IMR-90 (cell line): ENCODE measurements at regions not wholly inside any gene's neighbourhood (a gene's known extent, or its start where the extent isn't known, plus 50 kb on each side); places are given as distances from the start of the nearest gene placed in this dataset.

ENCODE experiments used
- ATAC-seq: fragments of 200-7000 bp; cut with Tn5 transposase; 2 replicates; pipeline ENCODE4 v1.9.1; 2020; ENCODE audit warnings: low read depth, mild to moderate bottlenecking, moderate library complexity
- BruUV-seq: library from RNA; stranded (reverse); fragments of 400-500 nt; replicated peaks from 2 replicates; lab custom pipeline; 2021; lab: Mats Ljungman, UMichigan
- CTCF ChIA-PET: fragments of 300-600 bp; formaldehyde crosslinking; extraction: SDS; loops from one replicate; lab custom pipeline; 2021; ENCODE audit warnings: antibody characterized with exemption; lab: Yijun Ruan, JAX
- POLR2A ChIA-PET: fragments of 300-600 bp; sonication (Branson Sonifier 250); formaldehyde crosslinking; loops from one replicate; lab custom pipeline; 2022; ENCODE audit warnings: antibody characterized with exemption; ENCODE audit not compliant: unreplicated experiment; lab: Charles Lee
- DNase-seq: peaks from one replicate; pipeline ENCODE4 v3.0.0; 2013
- H2AFZ ChIP-seq: replicated peaks from 2 replicates; pipeline ENCODE3; 2013; ENCODE audit warnings: low read length, mild to moderate bottlenecking; ENCODE audit not compliant: poor library complexity
- H2AK5ac ChIP-seq: 2 replicates; pipeline ENCODE4 v1.6.1; 2013; ENCODE audit warnings: low read depth, low read length, inconsistent platforms
- H2AK9ac ChIP-seq: replicated peaks from 2 replicates; pipeline ENCODE3; 2013; ENCODE audit warnings: mild to moderate bottlenecking, low read depth, low read length, moderate library complexity; ENCODE audit not compliant: poor library complexity
- H2BK120ac ChIP-seq: 2 replicates; pipeline ENCODE4 v1.6.1; 2013; ENCODE audit warnings: low read depth, low read length, inconsistent platforms
- H2BK15ac ChIP-seq: 3 replicates; pipeline ENCODE4 v1.6.1; 2013; ENCODE audit warnings: low read depth, low read length, inconsistent platforms
- H2BK20ac ChIP-seq: 2 replicates; pipeline ENCODE4 v1.6.1; 2013; ENCODE audit warnings: low read depth, mild to moderate bottlenecking, inconsistent platforms, low read length, moderate library complexity
- H2BK5ac ChIP-seq: 2 replicates; pipeline ENCODE4 v1.6.1; 2013; ENCODE audit warnings: mild to moderate bottlenecking, low read depth, low read length, inconsistent platforms; ENCODE audit not compliant: poor library complexity, severe bottlenecking
- H3K14ac ChIP-seq: replicated peaks from 2 replicates; pipeline ENCODE4 v1.6.1; 2013; ENCODE audit warnings: low read depth, low read length, inconsistent platforms
- H3K18ac ChIP-seq: 2 replicates; pipeline ENCODE4 v1.6.1; 2013; ENCODE audit warnings: low read depth, low read length, control low read depth
- H3K23ac ChIP-seq: 2 replicates; pipeline ENCODE4 v1.6.1; 2013; ENCODE audit warnings: low read depth, low read length, inconsistent platforms
- H3K27ac ChIP-seq: 2 replicates; pipeline ENCODE4 v1.5.1; 2013; ENCODE audit warnings: mild to moderate bottlenecking, control low read depth, low read length; ENCODE audit not compliant: insufficient read depth
- H3K27me3 ChIP-seq: 2 replicates; pipeline ENCODE4 v1.6.1; 2013; ENCODE audit warnings: low read length; ENCODE audit not compliant: control insufficient read depth, insufficient read depth
- H3K36me3 ChIP-seq: 2 replicates; pipeline ENCODE4 v1.6.1; 2013; ENCODE audit warnings: low read length, mixed read lengths; ENCODE audit not compliant: control insufficient read depth, insufficient read depth
- H3K4ac ChIP-seq: 2 replicates; pipeline ENCODE4 v1.6.1; 2013; ENCODE audit warnings: low read depth, low read length, inconsistent platforms
- H3K4me1 ChIP-seq: 2 replicates; pipeline ENCODE4 v1.6.1; 2013; ENCODE audit warnings: low read length, mixed read lengths; ENCODE audit not compliant: control insufficient read depth, insufficient read depth
- H3K4me2 ChIP-seq: 2 replicates; pipeline ENCODE4 v1.6.1; 2013; ENCODE audit warnings: low read depth, mild to moderate bottlenecking, control low read depth, low read length, moderate library complexity
- H3K4me3 ChIP-seq: 2 replicates; pipeline ENCODE4 v1.5.1; 2013; ENCODE audit warnings: low read depth, mild to moderate bottlenecking, control low read depth, low read length, moderate library complexity; ENCODE audit not compliant: insufficient read depth
- H3K56ac ChIP-seq: 2 replicates; pipeline ENCODE4 v1.6.1; 2013; ENCODE audit warnings: low read length, inconsistent platforms; ENCODE audit not compliant: insufficient read depth; ENCODE audit errors: extremely low read depth
- H3K79me1 ChIP-seq, 2 experiments: 2 replicates each; pipeline ENCODE4 v1.6.1; 2013; ENCODE audit warnings: low read length in 2 of 2, inconsistent platforms in 1 of 2, low read depth in 1 of 2
- H3K9ac ChIP-seq: 2 replicates; pipeline ENCODE4 v1.6.1; 2013; ENCODE audit warnings: low read depth, low read length, control low read depth
- H3K9me1 ChIP-seq: 2 replicates; pipeline ENCODE4 v1.6.1; 2013; ENCODE audit warnings: low read length, inconsistent platforms; ENCODE audit not compliant: insufficient read depth
- H3K9me3 ChIP-seq: 2 replicates; pipeline ENCODE4 v1.6.1; 2013; ENCODE audit warnings: low read length; ENCODE audit not compliant: control insufficient read depth, insufficient read depth
- H4K20me1 ChIP-seq: 2 replicates; pipeline ENCODE4 v1.6.1; 2013; ENCODE audit warnings: low read length, inconsistent platforms; ENCODE audit not compliant: insufficient read depth
- H4K5ac ChIP-seq: 2 replicates; pipeline ENCODE4 v1.6.1; 2013; ENCODE audit warnings: mild to moderate bottlenecking, low read depth, low read length, control low read depth
- H4K8ac ChIP-seq, 2 experiments: 2 replicates each; pipeline ENCODE4 v1.6.1; 2013; ENCODE audit warnings: low read depth in 2 of 2, low read length in 2 of 2, control low read depth in 1 of 2, inconsistent platforms in 1 of 2
- H4K91ac ChIP-seq: 2 replicates; pipeline ENCODE4 v1.6.1; 2013; ENCODE audit warnings: low read depth, low read length, inconsistent platforms; ENCODE audit not compliant: insufficient read depth
- BHLHE40 ChIP-seq: fragments of 150-350 bp; IDR thresholded peaks from 2 replicates; pipeline ENCODE4 v1.6.1; 2016; ENCODE audit warnings: mild to moderate bottlenecking, low read depth, low read length
- MXI1 ChIP-seq: IDR thresholded peaks from 2 replicates; pipeline ENCODE4 v1.6.1; 2012; ENCODE audit warnings: low read depth, mild to moderate bottlenecking, low read length, moderate library complexity, borderline replicate concordance
- NFE2L2 ChIP-seq: fragments of 150-350 bp; IDR thresholded peaks from 2 replicates; pipeline ENCODE4 v1.6.1; 2016; ENCODE audit warnings: low read depth, mild to moderate bottlenecking, low read length
- POLR2A ChIP-seq: IDR thresholded peaks from 2 replicates; pipeline ENCODE4 v1.6.1; 2012; ENCODE audit warnings: mild to moderate bottlenecking, low read depth, low read length
- WGBS, 2 experiments: methylation state at CpG; one replicate each; pipeline versions ENCODE4 v1.1.5 to v1.1.7; 2013; ENCODE audit warnings: missing lambda C conversion rate in 2 of 2; ENCODE audit not compliant: insufficient read length in 1 of 2; ENCODE audit errors: extremely low coverage in 2 of 2; 5-methylcytosine and 5-hydroxymethylcytosine counted together
- dilution Hi-C: fragments of 300-500 bp; cut with HindIII; formaldehyde crosslinking; loops from one replicate; pipeline ENCODE4 v1.14.3; 2018; ENCODE audit warnings: low sequenced_read_pairs; ENCODE audit not compliant: unreplicated experiment
- in situ Hi-C: fragments of 300-500 bp; cut with MboI; formaldehyde crosslinking; loops from 3 replicates; pipeline ENCODE4 v1.14.3; 2019; ENCODE audit warnings: low sequenced_read_pairs, inconsistent platforms, mixed read lengths
- intact Hi-C: fragments of 100-400 bp; cut with micrococcal nuclease; formaldehyde crosslinking; loops from 2 replicates; pipeline ENCODE4 v1.10.0; 2022

- H4K5ac ChIP-seq, result no peak overlapping the region
- no peak overlapping the region for H2AFZ ChIP-seq
- no peak overlapping the region for H4K8ac ChIP-seq
- no peaks in the 10 kb centered on the region for H3K9me1 ChIP-seq
- H3K56ac ChIP-seq, result no peak overlapping the region
- no peak overlapping the region for H2BK15ac ChIP-seq
- ATAC-seq (no peak), DNase-seq (no peak)
- H3K9ac ChIP-seq, result no peak overlapping the region
- intact Hi-C loops, result no loop called here
- H3K4me3 ChIP-seq, result no peak overlapping the region
- no peak overlapping the region for H2AK5ac ChIP-seq
- H3K4ac ChIP-seq, result no peak overlapping the region
- in situ Hi-C loops, result no loop called here
- WGBS, 2 experiments, result no CpG with 5 or more reads among the region's 3 CpGs
- no peak overlapping the region for H2AK9ac ChIP-seq
- no peak overlapping the region for H3K14ac ChIP-seq
- no peaks in the 10 kb centered on the region for H3K4me1 ChIP-seq
- no peak overlapping the region for H3K4me2 ChIP-seq
- H3K79me1 ChIP-seq, result no peaks in the 10 kb centered on the region
- no peak overlapping the region for H3K27ac ChIP-seq
- no peaks in the 10 kb centered on the region for H3K36me3 ChIP-seq
- no peaks in the 10 kb centered on the region for H3K27me3 ChIP-seq
- ChIA-PET POLR2A (no interaction called here), CTCF (no interaction called here)
- no peak overlapping the region for H3K18ac ChIP-seq
- no peak overlapping the region for H2BK20ac ChIP-seq
- no peaks in the 10 kb centered on the region for H4K20me1 ChIP-seq
- dilution Hi-C loops, result no loop called here
- H3K9me3 ChIP-seq, result no peaks in the 10 kb centered on the region
- no TSS peak for BruUV-seq
- TF ChIP-seq MXI1 (no peak), NFE2L2 (no peak), POLR2A (no peak), BHLHE40 (no peak)
- H2BK120ac ChIP-seq, result no peak overlapping the region
- no peak overlapping the region for H3K23ac ChIP-seq
- no peak overlapping the region for H4K91ac ChIP-seq
- H2BK5ac ChIP-seq, result no peak overlapping the region
These were observed 109.6 kb upstream of the PJA2 start for GRCh38 chr5:109519416-109519815.
